GM23248 (cell line): ENCODE measurements at regions not wholly inside any gene's neighbourhood (a gene's known extent, or its start where the extent isn't known, plus 50 kb on each side); places are given as distances from the start of the nearest gene placed in this dataset.

Experiments
- EZH2 ChIP-seq: fragments of 200-600 bp; sonication (generic); IDR thresholded peaks from 2 replicates; pipeline ENCODE4 v1.6.1; 2018; ENCODE audit warnings: antibody characterized with exemption, mild to moderate bottlenecking; ENCODE audit not compliant: insufficient read depth, poor library complexity, severe bottlenecking
- EZH2phosphoT487 ChIP-seq: fragments of 200-600 bp; sonication (generic); IDR thresholded peaks from 2 replicates; pipeline ENCODE4 v1.6.1; 2018; ENCODE audit warnings: antibody characterized with exemption, moderate library complexity, mild to moderate bottlenecking, low read depth; ENCODE audit not compliant: insufficient read depth

GRCh38 chr2:131584940-131585339 lies 57.3 kb downstream of the CCDC74A start:
- TF ChIP-seq EZH2phosphoT487 (no peak), EZH2 (no peak)
